Body of pancreas (tissue), 4 donors: ENCODE measurements at regions not wholly inside any gene's neighbourhood (a gene's known extent, or its start where the extent isn't known, plus 50 kb on each side); places are given as distances from the start of the nearest gene placed in this dataset.
"Not testable (repeated sequence)": the region's sequence is repeated elsewhere in the genome, so short reads cannot be mapped to it uniquely, and the experiment has no call there.

Experiments used
- ATAC-seq: fragments of 150-250 bp; one replicate; pipeline ENCODE4 v1.9.1; 2016
- DNase-seq, 4 donors: peaks; one replicate each; pipeline ENCODE4 v3.0.0-alpha.2; 2019
- H3K27ac ChIP-seq, 4 donors: fragments of 200-600 bp; sonication (generic); 1 replicate in 3 of 4; 2 replicates in 1 of 4; pipeline versions ENCODE4 v1.5.1 to v1.6.1; 2016 to 2019; ENCODE audit warnings: mild to moderate bottlenecking in 1 of 4, mixed read lengths in 1 of 4, moderate library complexity in 1 of 4
- H3K27me3 ChIP-seq, 2 donors: fragments of 200-600 bp; sonication (generic); one replicate each; pipeline ENCODE4 v1.6.0; 2016; ENCODE audit warnings: mild to moderate bottlenecking in 1 of 2
- H3K36me3 ChIP-seq, 2 donors: fragments of 200-600 bp; sonication (generic); replicated peaks in 1 of 2; 2 replicates each; pipeline ENCODE4 v1.5.1; 2016; ENCODE audit warnings: low read depth in 2 of 2; ENCODE audit not compliant: insufficient read depth in 1 of 2
- H3K4me1 ChIP-seq: fragments of 200-600 bp; sonication (generic); one replicate; pipeline ENCODE4 v1.6.0; 2016
- H3K4me3 ChIP-seq, 2 donors: fragments of 200-600 bp; sonication (generic); 1 replicate in 1 of 2; 2 replicates in 1 of 2; pipeline ENCODE4 v1.5.1; 2016 to 2019
- H3K9me3 ChIP-seq, 3 donors: fragments of 200-600 bp; sonication (generic); 1 replicate in 2 of 3; 2 replicates in 1 of 3; pipeline ENCODE4 v1.5.1; 2016
- POLR2A ChIP-seq, 3 donors: fragments of 450-650 bp; IDR thresholded peaks; one replicate each; pipeline ENCODE4 v1.6.1; 2016; ENCODE audit warnings: antibody characterized with exemption in 3 of 3, mild to moderate bottlenecking in 2 of 3
- WGBS, 2 donors: methylation state at CpG; one replicate each; pipeline ENCODE4 v1.1.5; 2017; 5-methylcytosine and 5-hydroxymethylcytosine counted together
- intact Hi-C: fragments of 100-400 bp; cut with DNase I; formaldehyde crosslinking; loops from one replicate; pipeline ENCODE4 v1.15.1; 2023
- TF ChIP-seq, protein P1 (sequence below), 7 experiments: fragments of 450-650 bp in 4 of 7; fragments of 200-600 bp in 3 of 7; sonication (generic) in 3 of 7; IDR thresholded peaks; one replicate each; pipeline ENCODE4 v1.5.1; 2016 to 2019; ENCODE audit warnings: antibody characterized with exemption in 7 of 7

DNA sequence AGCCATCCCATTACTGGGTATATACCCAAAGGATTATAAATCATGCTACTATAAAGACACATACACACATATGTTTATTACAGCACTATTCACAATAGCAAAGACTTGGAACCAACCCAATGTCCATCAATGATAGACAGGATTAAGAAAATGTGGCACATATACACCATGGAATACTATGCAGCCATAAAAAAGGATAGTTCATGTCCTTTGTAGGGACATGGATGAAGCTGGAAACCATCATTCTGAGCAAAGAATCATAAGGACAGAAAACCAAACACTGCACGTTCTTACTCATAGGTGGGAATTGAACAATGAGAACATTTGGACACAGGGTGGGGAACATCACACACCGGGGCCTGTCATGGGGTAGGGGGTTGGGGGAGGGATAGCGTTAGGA is 60.3 kb upstream of the NMU start:
- ATAC-seq, intact Hi-C loops, H3K27ac ChIP-seq, H3K9me3 ChIP-seq, H3K27me3 ChIP-seq, H3K4me3 ChIP-seq, H3K4me1 ChIP-seq, H3K36me3 ChIP-seq, DNase-seq: not testable (repeated sequence)
- 81 to 86% methylated on average over 3 of the region's 3 CpGs for WGBS, 2 donors

DNA sequence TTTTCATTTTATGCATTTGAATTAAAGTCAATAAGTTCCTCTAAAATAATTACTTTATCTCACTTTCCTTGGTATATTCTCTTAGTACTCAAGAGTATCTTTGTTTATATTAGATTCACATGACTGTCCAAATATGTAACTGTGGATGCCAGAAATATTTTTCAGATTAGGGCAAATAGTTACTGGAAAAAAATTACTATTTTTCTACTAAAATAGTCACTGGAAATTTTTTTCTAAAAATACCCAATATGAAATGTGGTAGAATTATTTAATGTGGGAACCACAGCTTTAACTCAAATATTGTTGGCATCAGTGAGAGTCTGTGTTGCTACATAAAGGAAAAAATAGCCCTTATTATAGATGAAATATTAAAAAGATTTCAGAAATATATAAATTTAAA is 70.4 kb upstream of the NMU start:
- ATAC-seq (no peak), DNase-seq (no peak)
- H3K27me3 ChIP-seq: no peaks in the 10 kb centered on the region
- no peak overlapping the region for H3K4me3 ChIP-seq
- no peak overlapping the region for H3K27ac ChIP-seq
- no peaks in the 10 kb centered on the region for H3K9me3 ChIP-seq
- intact Hi-C loops: no loop called here
- H3K4me1 ChIP-seq: no peaks in the 10 kb centered on the region
- H3K36me3 ChIP-seq: no peaks in the 10 kb centered on the region
- no peak for TF ChIP-seq POLR2A (IDR thresholded peaks at IDR 0.05)
- TF ChIP-seq, protein P1, sequence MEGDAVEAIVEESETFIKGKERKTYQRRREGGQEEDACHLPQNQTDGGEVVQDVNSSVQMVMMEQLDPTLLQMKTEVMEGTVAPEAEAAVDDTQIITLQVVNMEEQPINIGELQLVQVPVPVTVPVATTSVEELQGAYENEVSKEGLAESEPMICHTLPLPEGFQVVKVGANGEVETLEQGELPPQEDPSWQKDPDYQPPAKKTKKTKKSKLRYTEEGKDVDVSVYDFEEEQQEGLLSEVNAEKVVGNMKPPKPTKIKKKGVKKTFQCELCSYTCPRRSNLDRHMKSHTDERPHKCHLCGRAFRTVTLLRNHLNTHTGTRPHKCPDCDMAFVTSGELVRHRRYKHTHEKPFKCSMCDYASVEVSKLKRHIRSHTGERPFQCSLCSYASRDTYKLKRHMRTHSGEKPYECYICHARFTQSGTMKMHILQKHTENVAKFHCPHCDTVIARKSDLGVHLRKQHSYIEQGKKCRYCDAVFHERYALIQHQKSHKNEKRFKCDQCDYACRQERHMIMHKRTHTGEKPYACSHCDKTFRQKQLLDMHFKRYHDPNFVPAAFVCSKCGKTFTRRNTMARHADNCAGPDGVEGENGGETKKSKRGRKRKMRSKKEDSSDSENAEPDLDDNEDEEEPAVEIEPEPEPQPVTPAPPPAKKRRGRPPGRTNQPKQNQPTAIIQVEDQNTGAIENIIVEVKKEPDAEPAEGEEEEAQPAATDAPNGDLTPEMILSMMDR (IDR thresholded peaks at IDR 0.05): no peak

DNA sequence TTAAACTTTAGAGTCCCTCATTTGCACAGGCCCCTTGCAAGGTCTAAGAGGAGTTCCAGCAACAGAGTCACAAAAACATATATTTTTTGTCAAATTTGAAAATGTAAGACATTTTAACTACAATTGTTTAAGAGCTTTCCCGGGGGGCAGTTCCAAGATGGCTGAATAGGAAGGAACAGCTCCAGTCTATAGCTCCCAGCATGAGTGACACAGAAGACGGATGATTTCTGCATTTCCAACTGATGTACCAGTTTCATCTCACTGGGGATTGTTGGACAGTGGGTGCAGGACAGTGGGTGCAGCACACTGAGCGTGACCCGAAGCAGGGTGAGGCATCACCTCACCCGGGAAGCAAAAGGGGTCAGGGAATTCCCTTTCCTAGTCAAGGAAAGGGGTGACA is 71.4 kb upstream of the NMU start:
- DNase-seq (no peak), ATAC-seq (no peak)
- intact Hi-C loops: no loop called here
- TF ChIP-seq POLR2A (IDR thresholded peaks at IDR 0.05): no peak
- TF ChIP-seq, protein P1 (IDR thresholded peaks at IDR 0.05): no peak
- 72 to 82% methylated on average over 5 of the region's 5 CpGs for WGBS, 2 donors
- H3K36me3 ChIP-seq: no peaks in the 10 kb centered on the region
- H3K9me3 ChIP-seq: no peaks in the 10 kb centered on the region
- H3K4me3 ChIP-seq: no peak overlapping the region
- H3K4me1 ChIP-seq: no peaks in the 10 kb centered on the region
- no peak overlapping the region for H3K27ac ChIP-seq
- H3K27me3 ChIP-seq: no peaks in the 10 kb centered on the region

DNA sequence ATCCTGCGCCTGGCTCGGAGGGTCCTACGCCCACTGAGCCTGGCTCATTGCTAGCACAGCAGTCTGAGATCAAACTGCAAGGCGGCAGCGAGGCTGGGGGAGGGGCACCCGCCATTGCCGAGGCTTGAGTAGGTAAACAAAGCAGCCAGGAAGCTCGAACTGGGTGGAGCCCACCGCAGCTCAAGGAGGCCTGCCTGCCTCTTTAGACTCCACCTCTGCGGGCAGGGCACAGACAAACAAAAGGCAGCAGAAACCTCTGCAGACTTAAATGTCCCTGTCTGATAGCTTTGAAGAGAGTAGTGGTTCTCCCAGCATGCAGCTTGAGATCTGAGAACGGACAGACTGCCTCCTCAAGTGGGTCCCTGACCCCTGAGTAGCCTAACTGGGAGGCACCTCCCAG is 71.9 kb upstream of the NMU start:
- DNase-seq, H3K9me3 ChIP-seq, H3K27me3 ChIP-seq, H3K4me1 ChIP-seq, intact Hi-C loops, ATAC-seq, H3K36me3 ChIP-seq, H3K27ac ChIP-seq, H3K4me3 ChIP-seq: not testable (repeated sequence)
- 53 to 72% methylated on average over 6 to 11 of the region's 11 CpGs for WGBS, 2 donors

DNA sequence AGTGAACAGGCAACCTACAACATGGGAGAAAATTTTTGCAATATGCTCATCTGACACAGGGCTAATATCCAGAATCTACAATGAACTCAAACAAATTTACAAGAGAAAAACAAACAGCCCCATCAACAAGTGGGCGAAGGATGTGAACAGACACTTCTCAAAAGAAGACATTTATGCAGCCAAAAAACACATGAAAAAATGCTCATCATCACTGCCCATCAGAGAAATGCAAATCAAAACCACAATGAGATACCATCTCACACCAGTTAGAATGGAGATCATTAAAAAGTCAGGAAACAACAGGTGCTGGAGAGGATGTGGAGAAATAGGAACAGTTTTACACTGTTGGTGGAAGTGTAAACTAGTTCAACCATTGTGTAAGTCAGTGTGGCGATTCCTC is 76.7 kb upstream of the NMU start:
- H3K4me1 ChIP-seq, H3K36me3 ChIP-seq, H3K27me3 ChIP-seq, DNase-seq, intact Hi-C loops, H3K9me3 ChIP-seq, ATAC-seq, H3K4me3 ChIP-seq, H3K27ac ChIP-seq: not testable (repeated sequence)
- WGBS, 2 donors: 46 to 58% methylated on average over 2 of the region's 2 CpGs

DNA sequence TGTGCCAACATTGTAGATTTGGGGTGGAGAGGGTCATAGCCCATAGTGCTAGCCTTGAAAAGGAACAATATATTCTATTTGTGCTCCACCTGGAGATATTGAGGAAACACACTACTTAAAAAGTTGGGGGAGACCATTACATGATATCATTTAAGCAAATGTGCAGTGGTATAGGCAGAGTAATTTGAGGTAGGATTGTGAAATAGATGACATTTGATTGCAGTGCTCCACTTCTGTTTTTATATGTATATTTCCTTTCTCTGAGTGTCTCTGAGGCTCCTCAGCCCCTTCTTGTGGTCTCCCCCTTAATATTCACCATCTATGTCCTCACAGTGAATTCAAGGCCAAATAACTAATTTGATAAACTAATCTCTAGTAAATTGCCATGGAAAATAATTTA is 85.6 kb upstream of the NMU start:
- Histone ChIP-seq H3K27ac (no peak overlapping the region), H3K4me3 (no peak overlapping the region), H3K36me3 (no peaks in the 10 kb centered on the region), H3K27me3 (no peaks in the 10 kb centered on the region), H3K9me3 (no peaks in the 10 kb centered on the region), H3K4me1 (no peaks in the 10 kb centered on the region)
- ATAC-seq: no peak
- no peak for DNase-seq
- TF ChIP-seq POLR2A (IDR thresholded peaks at IDR 0.05): no peak
- TF ChIP-seq, protein P1 (IDR thresholded peaks at IDR 0.05): no peak
- intact Hi-C loops: no loop called here
